Fibroblast of lung (primary cell): ENCODE measurements at regions not wholly inside any gene's neighbourhood (a gene's known extent, or its start where the extent isn't known, plus 50 kb on each side); places are given as distances from the start of the nearest gene placed in this dataset.

Experiments
- DNase-seq, 2 donors: peaks; one replicate each; pipeline versions ENCODE4 v3.0.0 to v3.0.0-alpha.2; 2010; ENCODE audit warnings: low read depth in 2 of 2
- H2AFZ ChIP-seq: 2 replicates; pipeline ENCODE4 v1.5.1; 2012; ENCODE audit warnings: low read length, control low read depth, inconsistent platforms
- H3K27ac ChIP-seq: 2 replicates; pipeline ENCODE4 v1.5.1; 2011; ENCODE audit warnings: low read length, control low read depth; ENCODE audit not compliant: insufficient read depth
- H3K27me3 ChIP-seq: 2 replicates; pipeline ENCODE4 v1.5.1; 2011; ENCODE audit warnings: mild to moderate bottlenecking, low read length; ENCODE audit not compliant: control insufficient read depth, insufficient read depth
- H3K36me3 ChIP-seq: 2 replicates; pipeline ENCODE4 v1.5.1; 2011; ENCODE audit warnings: low read length; ENCODE audit not compliant: control insufficient read depth, insufficient read depth
- H3K4me1 ChIP-seq: 2 replicates; pipeline ENCODE4 v1.5.1; 2011; ENCODE audit warnings: low read length; ENCODE audit not compliant: control insufficient read depth, insufficient read depth; ENCODE audit errors: extremely low read depth
- H3K4me2 ChIP-seq: 2 replicates; pipeline ENCODE4 v1.5.1; 2011; ENCODE audit warnings: low read length, control low read depth; ENCODE audit not compliant: insufficient read depth; ENCODE audit errors: extremely low read depth
- H3K4me3 ChIP-seq, 4 experiments: fragments of 200-600 bp in 1 of 4; sonication (generic) in 1 of 4; replicated peaks in 1 of 4; 2 replicates each; pipeline ENCODE4 v1.5.1; 2011 to 2016; ENCODE audit warnings: low read length in 4 of 4, low read depth in 3 of 4, mild to moderate bottlenecking in 3 of 4, control low read depth in 2 of 4, inconsistent platforms in 1 of 4, mixed read lengths in 1 of 4; ENCODE audit not compliant: insufficient read depth in 1 of 4; ENCODE audit errors: control extremely low read depth in 1 of 4
- H3K79me2 ChIP-seq: 2 replicates; pipeline ENCODE4 v1.5.1; 2012; ENCODE audit warnings: mild to moderate bottlenecking, low read length, inconsistent platforms; ENCODE audit not compliant: control insufficient read depth, insufficient read depth
- H3K9ac ChIP-seq: 2 replicates; pipeline ENCODE4 v1.5.1; 2011; ENCODE audit warnings: mild to moderate bottlenecking, low read length, control low read depth; ENCODE audit not compliant: insufficient read depth
- H3K9me3 ChIP-seq: 2 replicates; pipeline ENCODE4 v1.5.1; 2012; ENCODE audit warnings: low read depth, low read length; ENCODE audit not compliant: control insufficient read depth, insufficient read depth
- H4K20me1 ChIP-seq: 2 replicates; pipeline ENCODE4 v1.5.1; 2011; ENCODE audit warnings: low read length; ENCODE audit not compliant: control insufficient read depth, insufficient read depth; ENCODE audit errors: extremely low read depth
- CTCF ChIP-seq, 2 donors: IDR thresholded peaks in 1 of 2; conservative IDR thresholded peaks in 1 of 2; 1 replicate in 1 of 2; 2 replicates in 1 of 2; pipeline ENCODE4 v1.5.1; 2011 to 2012; ENCODE audit warnings: low read length in 2 of 2, control low read depth in 1 of 2, inconsistent platforms in 1 of 2, low read depth in 1 of 2, mild to moderate bottlenecking in 1 of 2
- EZH2 ChIP-seq: IDR thresholded peaks from 2 replicates; pipeline ENCODE4 v1.5.1; 2012; ENCODE audit warnings: low read length, control low read depth, mild to moderate bottlenecking; ENCODE audit errors: missing control alignments

GRCh38 chr10:125370578-125370977, 210.2 kb upstream of the CTBP2 start:
- no peaks in the 10 kb centered on the region for H3K27me3 ChIP-seq
- H2AFZ ChIP-seq = no peak overlapping the region
- no peaks in the 10 kb centered on the region for H3K79me2 ChIP-seq
- no peak overlapping the region for H3K4me3 ChIP-seq
- H3K4me2 ChIP-seq = no peak overlapping the region
- H3K36me3 ChIP-seq = no peaks in the 10 kb centered on the region
- no peak overlapping the region for H3K9ac ChIP-seq
- H3K27ac ChIP-seq = no peak overlapping the region
- no peaks in the 10 kb centered on the region for H3K9me3 ChIP-seq
- no peak for DNase-seq
- H4K20me1 ChIP-seq = no peaks in the 10 kb centered on the region
- no peaks in the 10 kb centered on the region for H3K4me1 ChIP-seq
- TF ChIP-seq CTCF (conservative IDR thresholded peaks at IDR 0.05 in 1 of 2, IDR thresholded peaks at IDR 0.05 in 1 of 2; ENCODE audit: low read depth in 1 of 2, low read length in 2 of 2) = no peak
- no peak for TF ChIP-seq EZH2

GRCh38 chr10:125369382-125370326, 209.3 kb upstream of the CTBP2 start:
- no peaks in the 10 kb centered on the region for H3K4me1 ChIP-seq
- no peak for TF ChIP-seq CTCF (conservative IDR thresholded peaks at IDR 0.05 in 1 of 2, IDR thresholded peaks at IDR 0.05 in 1 of 2; ENCODE audit: low read depth in 1 of 2, low read length in 2 of 2)
- TF ChIP-seq EZH2 = no peak
- H3K9ac ChIP-seq = no peak overlapping the region
- H3K79me2 ChIP-seq = no peaks in the 10 kb centered on the region
- H3K4me2 ChIP-seq = no peak overlapping the region
- no peak overlapping the region for H3K4me3 ChIP-seq
- no peak for DNase-seq
- no peaks in the 10 kb centered on the region for H3K36me3 ChIP-seq
- H3K27me3 ChIP-seq = no peaks in the 10 kb centered on the region
- no peak overlapping the region for H2AFZ ChIP-seq
- H3K27ac ChIP-seq = no peak overlapping the region
- H4K20me1 ChIP-seq = no peaks in the 10 kb centered on the region
- no peaks in the 10 kb centered on the region for H3K9me3 ChIP-seq

- TF ChIP-seq CTCF (conservative IDR thresholded peaks at IDR 0.05 in 1 of 2, IDR thresholded peaks at IDR 0.05 in 1 of 2; ENCODE audit: low read depth in 1 of 2, low read length in 2 of 2) (no peak), EZH2 (no peak)
- no peak overlapping the region for H3K4me3 ChIP-seq
- H3K36me3 ChIP-seq = no peaks in the 10 kb centered on the region
- H2AFZ ChIP-seq = no peak overlapping the region
- no peaks in the 10 kb centered on the region for H4K20me1 ChIP-seq
- no peak for DNase-seq
- H3K9me3 ChIP-seq = no peaks in the 10 kb centered on the region
- H3K79me2 ChIP-seq = no peaks in the 10 kb centered on the region
- H3K27me3 ChIP-seq = no peaks in the 10 kb centered on the region
- no peak overlapping the region for H3K9ac ChIP-seq
- H3K4me2 ChIP-seq = no peak overlapping the region
- no peaks in the 10 kb centered on the region for H3K4me1 ChIP-seq
- H3K27ac ChIP-seq = no peak overlapping the region
Measured at GRCh38 chr10:125368146-125368545, 207.8 kb upstream of the CTBP2 start.
